Mesothelial cell of epicardium (in vitro differentiated cells): ENCODE measurements at regions not wholly inside any gene's neighbourhood (a gene's known extent, or its start where the extent isn't known, plus 50 kb on each side); places are given as distances from the start of the nearest gene placed in this dataset.

Source experiments
- DNase-seq, 2 experiments: peaks; one replicate each; pipeline ENCODE4 v3.0.0; 2021; ENCODE audit warnings: low spot score in 2 of 2; ENCODE audit not compliant: unreplicated experiment in 2 of 2
- H3K27ac Mint-ChIP-seq: 2 replicates; pipeline ENCODE4 v1.8.0; 2021; ENCODE audit warnings: mixed read lengths
- H3K27me3 Mint-ChIP-seq: 2 replicates; pipeline ENCODE4 v1.8.0; 2021; ENCODE audit warnings: low read depth, mixed read lengths
- H3K36me3 Mint-ChIP-seq: 2 replicates; pipeline ENCODE4 v1.8.0; 2021; ENCODE audit warnings: mixed read lengths
- H3K4me1 Mint-ChIP-seq: 2 replicates; pipeline ENCODE4 v1.8.0; 2021; ENCODE audit warnings: mixed read lengths
- H3K4me3 Mint-ChIP-seq: 2 replicates; pipeline ENCODE4 v1.8.0; 2021; ENCODE audit warnings: mild to moderate bottlenecking, moderate library complexity, mixed read lengths
- H3K9me3 Mint-ChIP-seq: 2 replicates; pipeline ENCODE4 v1.8.0; 2021; ENCODE audit warnings: mixed read lengths
- CTCF ChIP-seq: fragments of 200-600 bp; sonication (generic); IDR thresholded peaks from one replicate; pipeline ENCODE4 v1.5.0; 2021; ENCODE audit warnings: antibody characterized with exemption; ENCODE audit not compliant: unreplicated experiment

- H3K9me3 Mint-ChIP-seq = peaks cover 7% of the 10 kb centered on the region
- no peak overlapping the region for H3K27ac Mint-ChIP-seq
- TF ChIP-seq CTCF = no peak
- no peaks in the 10 kb centered on the region for H3K36me3 Mint-ChIP-seq
- no peaks in the 10 kb centered on the region for H3K27me3 Mint-ChIP-seq
- no peaks in the 10 kb centered on the region for H3K4me1 Mint-ChIP-seq
- DNase-seq = no peak
- no peak overlapping the region for H3K4me3 Mint-ChIP-seq
Observed at GRCh38 chr4:178937130-178937529, 1494.9 kb upstream of the AGA start.

- H3K4me1 Mint-ChIP-seq = no peaks in the 10 kb centered on the region
- H3K27me3 Mint-ChIP-seq = no peaks in the 10 kb centered on the region
- no peak overlapping the region for H3K27ac Mint-ChIP-seq
- no peak for TF ChIP-seq CTCF
- no peaks in the 10 kb centered on the region for H3K36me3 Mint-ChIP-seq
- H3K9me3 Mint-ChIP-seq = peaks cover 3% of the 10 kb centered on the region
- no peak overlapping the region for H3K4me3 Mint-ChIP-seq
- no peak for DNase-seq
Observed at GRCh38 chr4:178941975-178942374, 1499.7 kb upstream of the AGA start.

GRCh38 chr4:178953447-178954120 lies 1511.3 kb upstream of the AGA start:
- no peak for TF ChIP-seq CTCF

GRCh38 chr4:178955614-178956013 lies 1513.4 kb upstream of the AGA start:
- Mint-ChIP-seq H3K4me3 (no peak overlapping the region), H3K27me3 (no peaks in the 10 kb centered on the region), H3K4me1 (no peaks in the 10 kb centered on the region), H3K27ac (no peak overlapping the region), H3K9me3 (no peaks in the 10 kb centered on the region), H3K36me3 (no peaks in the 10 kb centered on the region)
- DNase-seq = no peak
- no peak for TF ChIP-seq CTCF

More at GRCh38 chr4:178953447-178954120, 1511.3 kb upstream of the AGA start:
- no peak for DNase-seq
- no peaks in the 10 kb centered on the region for H3K27me3 Mint-ChIP-seq
- no peak overlapping the region for H3K27ac Mint-ChIP-seq
- H3K4me1 Mint-ChIP-seq = no peaks in the 10 kb centered on the region
- H3K4me3 Mint-ChIP-seq = no peak overlapping the region
- H3K36me3 Mint-ChIP-seq = no peaks in the 10 kb centered on the region
- no peaks in the 10 kb centered on the region for H3K9me3 Mint-ChIP-seq

- no peaks in the 10 kb centered on the region for H3K9me3 Mint-ChIP-seq
- no peak overlapping the region for H3K4me3 Mint-ChIP-seq
- H3K36me3 Mint-ChIP-seq = no peaks in the 10 kb centered on the region
Observed at GRCh38 chr4:178958725-178959440, 1516.6 kb upstream of the AGA start.

More at GRCh38 chr4:178958725-178959440, 1516.6 kb upstream of the AGA start:
- no peak for TF ChIP-seq CTCF
- Mint-ChIP-seq H3K27me3 (no peaks in the 10 kb centered on the region), H3K4me1 (no peaks in the 10 kb centered on the region), H3K27ac (no peak overlapping the region)
- DNase-seq = no peak
